ENCODE measurements at regions not wholly inside any gene's neighbourhood (a gene's known extent, or its start where the extent isn't known, plus 50 kb on each side); places are given as distances from the start of the nearest gene placed in this dataset.

- no peaks in the 10 kb centered on the region for H3K4me1 ChIP-seq (ENCODE audit: control insufficient read depth in 2 of 2, insufficient read depth in 2 of 2, low read length in 2 of 2)
- H3K36me3 ChIP-seq (ENCODE audit: control insufficient read depth in 2 of 3, insufficient read depth in 3 of 3, low read length in 3 of 3): no peaks in the 10 kb centered on the region
- intact Hi-C loops (cut with micrococcal nuclease): no loop called here
- Mint-ChIP-seq H3K9me3 (peaks cover 0 to 5% (median 0%) of the 10 kb centered on the region in 11 donors), H3K27ac (no peak overlapping the region), H3K4me3 (no peak overlapping the region), H3K4me1 (peaks cover 0 to 2% (median 0%) of the 10 kb centered on the region in 7 donors), H3K27me3 (peaks cover 0 to 4% (median 0%) of the 10 kb centered on the region in 5 donors), H3K36me3 (no peaks in the 10 kb centered on the region)
- CTCF ChIA-PET: no interaction called here
- no peaks in the 10 kb centered on the region for H3K9me3 ChIP-seq (ENCODE audit: control insufficient read depth in 2 of 3, low read length in 3 of 3)
- no peak for ATAC-seq
- H3K27me3 ChIP-seq (ENCODE audit: control insufficient read depth in 2 of 2, insufficient read depth in 2 of 2, low read length in 2 of 2): no peaks in the 10 kb centered on the region
- POLR2A ChIA-PET: no interaction called here
- no peak overlapping the region for H3K27ac ChIP-seq (ENCODE audit: low read depth, low read length)
- H3K4me3 ChIP-seq (ENCODE audit: low read length): no peak overlapping the region
- DNase-seq: no peak
Measured at GRCh38 chr18:71329114-71329513, 1040.3 kb downstream of the SOCS6 start.

- H3K27ac ChIP-seq (ENCODE audit: low read depth, low read length): no peak overlapping the region
- Mint-ChIP-seq H3K27ac (no peak overlapping the region), H3K9me3 (peaks cover 0 to 4% (median 0%) of the 10 kb centered on the region in 11 donors), H3K27me3 (peaks cover 0 to 4% (median 0%) of the 10 kb centered on the region in 5 donors), H3K4me1 (peaks cover 0 to 2% (median 0%) of the 10 kb centered on the region in 7 donors), H3K4me3 (no peak overlapping the region), H3K36me3 (no peaks in the 10 kb centered on the region)
- POLR2A ChIA-PET: no interaction called here
- CTCF ChIA-PET: no interaction called here
- no peak overlapping the region for H3K4me3 ChIP-seq (ENCODE audit: low read length)
- no peaks in the 10 kb centered on the region for H3K4me1 ChIP-seq (ENCODE audit: control insufficient read depth in 2 of 2, insufficient read depth in 2 of 2, low read length in 2 of 2)
- H3K27me3 ChIP-seq (ENCODE audit: control insufficient read depth in 2 of 2, insufficient read depth in 2 of 2, low read length in 2 of 2): no peaks in the 10 kb centered on the region
- ATAC-seq: no peak
- intact Hi-C loops (cut with micrococcal nuclease): no loop called here
- no peak for DNase-seq
- H3K36me3 ChIP-seq (ENCODE audit: control insufficient read depth in 2 of 3, insufficient read depth in 3 of 3, low read length in 3 of 3): no peaks in the 10 kb centered on the region
- no peaks in the 10 kb centered on the region for H3K9me3 ChIP-seq (ENCODE audit: control insufficient read depth in 2 of 3, low read length in 3 of 3)
Measured at GRCh38 chr18:71327850-71328249, 1039.0 kb downstream of the SOCS6 start.

GRCh38 chr18:71327441-71327840 lies 1038.6 kb downstream of the SOCS6 start:
- CTCF ChIA-PET: no interaction called here

GRCh38 chr18:71326826-71327225 lies 1038.0 kb downstream of the SOCS6 start:
- no peaks in the 10 kb centered on the region for H3K27me3 ChIP-seq (ENCODE audit: control insufficient read depth in 2 of 2, insufficient read depth in 2 of 2, low read length in 2 of 2)
- no peaks in the 10 kb centered on the region for H3K4me1 ChIP-seq (ENCODE audit: control insufficient read depth in 2 of 2, insufficient read depth in 2 of 2, low read length in 2 of 2)
- Mint-ChIP-seq H3K9me3 (peaks cover 0 to 4% (median 0%) of the 10 kb centered on the region in 11 donors), H3K4me3 (no peak overlapping the region), H3K27me3 (peaks cover 0 to 4% (median 0%) of the 10 kb centered on the region in 5 donors), H3K36me3 (no peaks in the 10 kb centered on the region), H3K27ac (no peak overlapping the region), H3K4me1 (peaks cover 0 to 2% (median 0%) of the 10 kb centered on the region in 7 donors)
- no peak overlapping the region for H3K4me3 ChIP-seq (ENCODE audit: low read length)
- no peaks in the 10 kb centered on the region for H3K9me3 ChIP-seq (ENCODE audit: control insufficient read depth in 2 of 3, low read length in 3 of 3)
- no peaks in the 10 kb centered on the region for H3K36me3 ChIP-seq (ENCODE audit: control insufficient read depth in 2 of 3, insufficient read depth in 3 of 3, low read length in 3 of 3)
- intact Hi-C loops (cut with micrococcal nuclease): no loop called here
- no peak for ATAC-seq
- H3K27ac ChIP-seq (ENCODE audit: low read depth, low read length): no peak overlapping the region
- ChIA-PET CTCF (no interaction called here), POLR2A (no interaction called here)
- DNase-seq: no peak

More at GRCh38 chr18:71327441-71327840, 1038.6 kb downstream of the SOCS6 start:
- DNase-seq (no peak), ATAC-seq (no peak)
- H3K27ac ChIP-seq (ENCODE audit: low read depth, low read length): no peak overlapping the region
- H3K9me3 ChIP-seq (ENCODE audit: control insufficient read depth in 2 of 3, low read length in 3 of 3): no peaks in the 10 kb centered on the region
- peaks cover 0 to 4% (median 0%) of the 10 kb centered on the region in 11 donors for H3K9me3 Mint-ChIP-seq
- POLR2A ChIA-PET: no interaction called here
- no peak overlapping the region for H3K27ac Mint-ChIP-seq
- no peaks in the 10 kb centered on the region for H3K4me1 ChIP-seq (ENCODE audit: control insufficient read depth in 2 of 2, insufficient read depth in 2 of 2, low read length in 2 of 2)
- peaks cover 0 to 2% (median 0%) of the 10 kb centered on the region in 7 donors for H3K4me1 Mint-ChIP-seq
- no peaks in the 10 kb centered on the region for H3K27me3 ChIP-seq (ENCODE audit: control insufficient read depth in 2 of 2, insufficient read depth in 2 of 2, low read length in 2 of 2)
- no peaks in the 10 kb centered on the region for H3K36me3 ChIP-seq (ENCODE audit: control insufficient read depth in 2 of 3, insufficient read depth in 3 of 3, low read length in 3 of 3)
- no peak overlapping the region for H3K4me3 Mint-ChIP-seq
- intact Hi-C loops (cut with micrococcal nuclease): no loop called here
- peaks cover 0 to 4% (median 0%) of the 10 kb centered on the region in 5 donors for H3K27me3 Mint-ChIP-seq
- no peaks in the 10 kb centered on the region for H3K36me3 Mint-ChIP-seq
- H3K4me3 ChIP-seq (ENCODE audit: low read length): no peak overlapping the region

- peaks cover 0 to 2% (median 0%) of the 10 kb centered on the region in 7 donors for H3K4me1 Mint-ChIP-seq
- ChIA-PET CTCF (no interaction called here), POLR2A (no interaction called here)
- Histone ChIP-seq H3K27me3 (ENCODE audit: control insufficient read depth in 2 of 2, insufficient read depth in 2 of 2, low read length in 2 of 2) (no peaks in the 10 kb centered on the region), H3K4me3 (ENCODE audit: low read length) (no peak overlapping the region), H3K9me3 (ENCODE audit: control insufficient read depth in 2 of 3, low read length in 3 of 3) (no peaks in the 10 kb centered on the region), H3K36me3 (ENCODE audit: control insufficient read depth in 2 of 3, insufficient read depth in 3 of 3, low read length in 3 of 3) (no peaks in the 10 kb centered on the region), H3K4me1 (ENCODE audit: control insufficient read depth in 2 of 2, insufficient read depth in 2 of 2, low read length in 2 of 2) (no peaks in the 10 kb centered on the region), H3K27ac (ENCODE audit: low read depth, low read length) (no peak overlapping the region)
- H3K27me3 Mint-ChIP-seq: peaks cover 0 to 4% (median 0%) of the 10 kb centered on the region in 5 donors
- H3K9me3 Mint-ChIP-seq: peaks cover 0 to 4% (median 0%) of the 10 kb centered on the region in 11 donors
- DNase-seq: no peak
- H3K27ac Mint-ChIP-seq: no peak overlapping the region
- ATAC-seq: no peak
- H3K36me3 Mint-ChIP-seq: no peaks in the 10 kb centered on the region
- intact Hi-C loops (cut with micrococcal nuclease): no loop called here
- H3K4me3 Mint-ChIP-seq: no peak overlapping the region
Measured at GRCh38 chr18:71324356-71324755, 1035.5 kb downstream of the SOCS6 start.

- DNase-seq (no peak), ATAC-seq (no peak)
- Mint-ChIP-seq H3K27ac (no peak overlapping the region), H3K4me1 (peaks cover 0 to 2% (median 0%) of the 10 kb centered on the region in 7 donors), H3K36me3 (no peaks in the 10 kb centered on the region), H3K9me3 (peaks cover 0 to 4% (median 0%) of the 10 kb centered on the region in 11 donors), H3K27me3 (peaks cover 0 to 4% (median 0%) of the 10 kb centered on the region in 5 donors), H3K4me3 (no peak overlapping the region)
- Histone ChIP-seq H3K4me1 (ENCODE audit: control insufficient read depth in 2 of 2, insufficient read depth in 2 of 2, low read length in 2 of 2) (no peaks in the 10 kb centered on the region), H3K4me3 (ENCODE audit: low read length) (no peak overlapping the region), H3K36me3 (ENCODE audit: control insufficient read depth in 2 of 3, insufficient read depth in 3 of 3, low read length in 3 of 3) (no peaks in the 10 kb centered on the region), H3K27me3 (ENCODE audit: control insufficient read depth in 2 of 2, insufficient read depth in 2 of 2, low read length in 2 of 2) (no peaks in the 10 kb centered on the region), H3K9me3 (ENCODE audit: control insufficient read depth in 2 of 3, low read length in 3 of 3) (no peaks in the 10 kb centered on the region), H3K27ac (ENCODE audit: low read depth, low read length) (no peak overlapping the region)
- ChIA-PET CTCF (no interaction called here), POLR2A (no interaction called here)
- intact Hi-C loops (cut with micrococcal nuclease): no loop called here
Measured at GRCh38 chr18:71322201-71322600, 1033.4 kb downstream of the SOCS6 start.

- ChIA-PET CTCF (no interaction called here), POLR2A (no interaction called here)
- DNase-seq (no peak), ATAC-seq (no peak)
- Histone ChIP-seq H3K36me3 (ENCODE audit: control insufficient read depth in 2 of 3, insufficient read depth in 3 of 3, low read length in 3 of 3) (no peaks in the 10 kb centered on the region), H3K4me3 (ENCODE audit: low read length) (no peak overlapping the region), H3K9me3 (ENCODE audit: control insufficient read depth in 2 of 3, low read length in 3 of 3) (no peaks in the 10 kb centered on the region), H3K27ac (ENCODE audit: low read depth, low read length) (no peak overlapping the region), H3K4me1 (ENCODE audit: control insufficient read depth in 2 of 2, insufficient read depth in 2 of 2, low read length in 2 of 2) (no peaks in the 10 kb centered on the region), H3K27me3 (ENCODE audit: control insufficient read depth in 2 of 2, insufficient read depth in 2 of 2, low read length in 2 of 2) (no peaks in the 10 kb centered on the region)
- Mint-ChIP-seq H3K27ac (no peak overlapping the region), H3K9me3 (peaks cover 0 to 4% (median 0%) of the 10 kb centered on the region in 11 donors), H3K4me3 (no peak overlapping the region), H3K27me3 (peaks cover 0 to 4% (median 0%) of the 10 kb centered on the region in 5 donors), H3K36me3 (no peaks in the 10 kb centered on the region), H3K4me1 (peaks cover 0 to 2% (median 0%) of the 10 kb centered on the region in 7 donors)
- intact Hi-C loops (cut with micrococcal nuclease): no loop called here
Measured at GRCh38 chr18:71321319-71321718, 1032.5 kb downstream of the SOCS6 start.

All from naive thymus-derived CD4-positive, alpha-beta T cell (primary cell).